ENCODE measurements at regions not wholly inside any gene's neighbourhood (a gene's known extent, or its start where the extent isn't known, plus 50 kb on each side); places are given as distances from the start of the nearest gene placed in this dataset.

- WGBS, 2 donors = 93 to 96% methylated on average over 4 to 5 of the region's 5 CpGs
- no peaks in the 10 kb centered on the region for H3K9me3 ChIP-seq
- no peak for TF ChIP-seq CTCF (IDR thresholded peaks at IDR 0.05)
- TF ChIP-seq POLR2A (IDR thresholded peaks at IDR 0.05) = no peak
- H3K4me1 ChIP-seq = peaks cover under 1% of the 10 kb centered on the region
- DNase-seq = no peak
- intact Hi-C loops (cut with DNase I; ENCODE audit: low total_unique reads) = no loop called here
- H3K27ac ChIP-seq = no peak overlapping the region
- H3K36me3 ChIP-seq (ENCODE audit: low read depth, missing control alignments) = no peaks in the 10 kb centered on the region
- no peak overlapping the region for H3K4me3 ChIP-seq
- H3K27me3 ChIP-seq = no peaks in the 10 kb centered on the region
Observed at GRCh38 chr9:89670114-89670513, 65.3 kb downstream of the GADD45G start.

GRCh38 chr9:89670801-89671434 is 66.1 kb downstream of the GADD45G start:
- Histone ChIP-seq H3K4me3 (no peak overlapping the region), H3K27ac (no peak overlapping the region), H3K4me1 (peaks cover 3% of the 10 kb centered on the region), H3K36me3 (ENCODE audit: low read depth, missing control alignments) (no peaks in the 10 kb centered on the region), H3K9me3 (no peaks in the 10 kb centered on the region), H3K27me3 (no peaks in the 10 kb centered on the region)
- DNase-seq = no peak
- intact Hi-C loops (cut with DNase I; ENCODE audit: low total_unique reads) = no loop called here
- TF ChIP-seq CTCF (IDR thresholded peaks at IDR 0.05) = no peak
- TF ChIP-seq POLR2A (IDR thresholded peaks at IDR 0.05) = no peak
- WGBS, 2 donors = 92 to 93% methylated on average over 6 of the region's 6 CpGs

GRCh38 chr9:89674667-89675057 is 69.8 kb downstream of the GADD45G start:
- H3K36me3 ChIP-seq (ENCODE audit: low read depth, missing control alignments) = no peaks in the 10 kb centered on the region
- 66 to 84% methylated on average over 4 of the region's 4 CpGs for WGBS, 2 donors
- intact Hi-C loops (cut with DNase I; ENCODE audit: low total_unique reads) = no loop called here
- DNase-seq = no peak
- no peaks in the 10 kb centered on the region for H3K27me3 ChIP-seq
- TF ChIP-seq POLR2A (IDR thresholded peaks at IDR 0.05) (no peak), CTCF (IDR thresholded peaks at IDR 0.05) (no peak)
- H3K4me1 ChIP-seq = peaks cover 14% of the 10 kb centered on the region
- H3K27ac ChIP-seq = no peak overlapping the region
- no peaks in the 10 kb centered on the region for H3K9me3 ChIP-seq
- H3K4me3 ChIP-seq = no peak overlapping the region

GRCh38 chr9:89675058-89675742 is 70.4 kb downstream of the GADD45G start:
- peak; percentile 71 for DNase-seq
- intact Hi-C loops (cut with DNase I; ENCODE audit: low total_unique reads) = no loop called here
- Histone ChIP-seq H3K4me1 (peaks cover 14% of the 10 kb centered on the region), H3K9me3 (no peaks in the 10 kb centered on the region), H3K4me3 (no peak overlapping the region), H3K27ac (no peak overlapping the region), H3K36me3 (ENCODE audit: low read depth, missing control alignments) (no peaks in the 10 kb centered on the region), H3K27me3 (no peaks in the 10 kb centered on the region)
- TF ChIP-seq POLR2A (IDR thresholded peaks at IDR 0.05) (no peak), CTCF (IDR thresholded peaks at IDR 0.05) (no peak)
- WGBS, 2 donors = 38 to 58% methylated on average over 5 to 15 of the region's 15 CpGs

- intact Hi-C loops (cut with DNase I; ENCODE audit: low total_unique reads) = no loop called here
- no peak for DNase-seq
- WGBS, 2 donors = 88 to 98% methylated on average over 11 to 22 of the region's 22 CpGs
Observed at GRCh38 chr9:89676281-89676680, 71.5 kb downstream of the GADD45G start.

More at GRCh38 chr9:89676281-89676680, 71.5 kb downstream of the GADD45G start:
- H3K9me3 ChIP-seq = no peaks in the 10 kb centered on the region
- H3K4me1 ChIP-seq = peaks cover 14% of the 10 kb centered on the region
- no peaks in the 10 kb centered on the region for H3K27me3 ChIP-seq
- no peak overlapping the region for H3K4me3 ChIP-seq
- no peak overlapping the region for H3K27ac ChIP-seq
- no peak for TF ChIP-seq CTCF (IDR thresholded peaks at IDR 0.05)
- TF ChIP-seq POLR2A (IDR thresholded peaks at IDR 0.05) = no peak
- H3K36me3 ChIP-seq (ENCODE audit: low read depth, missing control alignments) = no peaks in the 10 kb centered on the region

Measured in testis (tissue), 2 donors.